HG02588 (cell line): ENCODE measurements at regions not wholly inside any gene's neighbourhood (a gene's known extent, or its start where the extent isn't known, plus 50 kb on each side); places are given as distances from the start of the nearest gene placed in this dataset.
"Not testable (repeated sequence)": the region's sequence is repeated elsewhere in the genome, so short reads cannot be mapped to it uniquely, and the experiment has no call there.

Experiments
- ATAC-seq: cut with Tn5 transposase; IDR thresholded peaks from one replicate; pipeline ENCODE4 v1.9.1; 2021; ENCODE audit warnings: mild to moderate bottlenecking, moderate library complexity; ENCODE audit not compliant: unreplicated experiment

DNA sequence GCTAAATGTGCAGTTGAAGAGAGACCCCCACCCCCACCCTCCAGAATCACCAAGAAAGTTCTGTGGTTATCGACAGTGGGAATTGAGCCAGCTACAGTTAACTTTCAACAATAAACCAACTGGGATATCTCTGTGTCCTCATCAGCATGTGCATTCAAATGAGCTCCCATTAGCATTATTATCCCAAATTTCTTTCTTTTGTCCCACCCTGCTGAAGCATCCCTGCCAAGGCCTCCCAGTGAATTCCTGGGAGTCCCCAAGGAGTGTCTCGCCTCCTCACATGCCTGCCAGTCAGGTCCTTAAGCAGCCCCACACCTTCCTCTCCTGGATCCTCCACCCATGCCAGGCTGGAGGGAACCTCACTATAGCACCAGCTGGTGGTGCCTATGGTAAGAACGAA lies 422.1 kb upstream of the HNRNPA3 start:
- ATAC-seq = no peak

DNA sequence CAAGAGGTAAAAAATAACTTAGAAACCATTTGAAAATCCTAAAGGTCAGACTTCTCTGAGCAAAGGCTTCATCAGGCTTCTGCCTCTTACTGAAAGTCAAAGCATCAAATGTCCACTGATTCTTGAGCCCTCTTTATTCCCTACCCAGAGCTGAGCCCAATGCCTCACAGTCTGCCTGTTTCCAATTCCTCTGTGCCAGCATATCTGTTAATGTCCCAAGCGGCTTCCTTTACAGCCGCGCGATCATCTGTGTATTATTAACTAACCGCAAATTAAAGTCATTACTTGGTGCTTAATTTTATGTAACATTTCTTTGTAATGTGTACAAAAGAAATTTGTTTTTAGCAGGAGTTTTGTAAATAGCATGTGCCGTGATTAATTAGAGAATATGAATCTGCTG lies 418.8 kb upstream of the HNRNPA3 start:
- ATAC-seq = no peak

DNA sequence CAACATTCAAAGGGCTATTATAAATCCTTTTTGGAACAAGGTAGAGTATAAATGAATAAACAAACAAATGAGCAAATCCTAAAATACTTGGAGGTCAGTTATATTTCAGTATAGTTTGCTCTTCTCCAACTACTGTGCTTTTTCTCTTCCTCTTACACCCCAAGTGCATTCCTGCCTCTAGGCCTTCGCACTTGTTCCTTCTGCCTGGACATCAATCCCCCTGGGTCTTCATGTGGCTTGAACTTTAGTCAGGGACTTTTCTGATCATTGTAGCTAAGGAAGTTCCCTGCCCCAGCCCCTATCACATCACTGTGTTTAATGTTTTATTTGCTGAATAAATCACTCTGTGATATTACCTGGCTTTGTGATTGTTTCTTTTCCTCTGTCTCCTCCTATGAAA lies 418.2 kb upstream of the HNRNPA3 start:
- no peak for ATAC-seq

DNA sequence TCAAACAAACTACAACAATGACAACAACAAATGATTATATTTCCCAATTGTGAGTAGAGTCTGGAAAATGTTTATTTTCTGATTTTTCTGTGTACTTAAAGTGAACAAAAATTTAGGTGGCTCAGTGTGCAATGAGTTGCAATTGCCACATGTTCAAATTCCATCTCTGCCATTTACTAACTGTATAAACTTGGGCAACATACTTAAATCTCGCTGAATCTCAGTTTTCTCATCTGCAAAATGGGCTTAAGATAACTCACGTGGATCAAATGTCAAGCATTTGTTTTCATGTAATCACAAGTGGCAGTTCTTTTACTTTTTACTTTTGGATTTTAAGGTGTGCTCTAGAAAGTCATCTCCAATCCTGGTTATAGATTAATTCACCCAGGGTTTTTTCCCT lies 416.8 kb upstream of the HNRNPA3 start:
- no peak for ATAC-seq

DNA sequence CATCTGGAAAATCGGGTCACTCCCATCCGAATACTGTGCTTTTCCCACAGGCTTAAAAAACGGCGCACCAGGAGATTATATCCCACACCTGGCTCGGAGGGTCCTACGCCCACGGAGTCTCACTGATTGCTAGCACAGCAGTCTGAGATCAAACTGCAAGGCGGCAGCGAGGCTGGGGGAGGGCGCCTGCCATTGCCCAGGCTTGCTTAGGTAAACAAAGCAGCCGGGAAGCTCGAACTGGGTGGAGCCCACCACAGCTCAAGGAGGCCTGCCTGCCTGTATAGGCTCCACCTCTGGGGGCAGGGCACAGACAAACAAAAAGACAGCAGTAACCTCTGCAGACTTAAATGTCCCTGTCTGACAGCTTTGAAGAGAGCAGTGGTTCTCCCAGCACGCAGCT lies 415.9 kb upstream of the HNRNPA3 start:
- ATAC-seq = not testable (repeated sequence)

DNA sequence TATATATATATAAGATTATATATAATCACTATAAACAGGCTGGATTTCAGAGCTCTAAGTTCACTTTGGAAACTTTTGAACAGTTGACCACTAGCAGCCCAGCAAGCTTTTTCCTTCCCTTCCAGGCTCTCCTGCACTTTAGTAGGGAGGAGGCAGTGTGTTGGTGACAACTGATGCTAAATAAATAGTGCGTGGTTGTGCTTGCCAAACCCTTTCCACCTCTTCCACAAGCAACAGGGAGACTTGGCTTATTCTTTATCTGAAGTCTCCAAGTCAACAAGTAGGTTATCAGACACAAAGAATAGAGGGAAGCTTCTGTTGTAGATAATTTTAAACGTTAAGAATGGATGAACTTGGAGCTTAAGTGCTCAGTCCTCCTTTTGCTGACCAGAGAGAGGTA lies 408.2 kb upstream of the HNRNPA3 start:
- no peak for ATAC-seq

DNA sequence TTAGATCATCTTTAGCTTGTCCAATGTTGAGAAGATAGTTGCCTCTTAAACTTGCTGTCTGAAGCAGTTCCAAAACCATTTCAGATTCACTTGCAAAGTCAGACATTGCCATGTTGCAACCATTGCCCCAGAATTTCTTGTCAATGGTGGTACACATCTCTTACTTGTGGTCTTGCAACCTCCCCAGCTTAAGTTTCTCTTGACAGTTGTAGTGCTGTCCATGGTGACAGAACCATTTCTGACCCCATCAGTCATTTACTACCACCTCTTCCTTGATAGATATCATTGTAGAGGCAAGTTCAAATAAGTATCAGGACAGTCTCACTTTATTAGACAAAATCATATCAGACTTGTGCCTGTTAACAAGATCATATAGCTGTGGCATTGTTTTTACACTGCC lies 407.2 kb upstream of the HNRNPA3 start:
- no peak for ATAC-seq

DNA sequence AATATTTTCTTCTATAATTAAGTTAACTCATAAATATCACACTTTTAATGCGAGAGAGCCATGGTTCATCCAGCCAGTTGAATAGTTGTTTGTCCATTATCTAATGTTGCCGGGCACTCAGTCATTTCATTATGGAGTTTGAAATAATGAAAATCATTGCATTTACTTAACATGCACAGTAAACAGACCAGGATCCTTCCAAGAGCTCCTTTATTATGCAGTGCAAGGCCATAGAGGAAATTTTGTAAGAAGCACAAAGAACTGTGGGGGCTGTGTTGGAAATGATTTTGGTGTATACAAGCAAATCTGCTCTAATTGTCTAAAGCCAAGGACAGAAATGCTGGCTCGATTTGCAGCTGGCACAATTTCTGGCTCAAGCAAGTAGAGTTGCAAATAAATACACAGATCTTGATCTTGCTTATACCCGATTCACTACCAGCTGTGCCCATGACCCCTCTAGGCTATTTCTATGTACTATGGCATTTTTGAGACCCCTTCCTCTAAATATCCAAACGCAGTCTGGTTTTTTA lies 400.3 kb upstream of the HNRNPA3 start:
- no peak for ATAC-seq

DNA sequence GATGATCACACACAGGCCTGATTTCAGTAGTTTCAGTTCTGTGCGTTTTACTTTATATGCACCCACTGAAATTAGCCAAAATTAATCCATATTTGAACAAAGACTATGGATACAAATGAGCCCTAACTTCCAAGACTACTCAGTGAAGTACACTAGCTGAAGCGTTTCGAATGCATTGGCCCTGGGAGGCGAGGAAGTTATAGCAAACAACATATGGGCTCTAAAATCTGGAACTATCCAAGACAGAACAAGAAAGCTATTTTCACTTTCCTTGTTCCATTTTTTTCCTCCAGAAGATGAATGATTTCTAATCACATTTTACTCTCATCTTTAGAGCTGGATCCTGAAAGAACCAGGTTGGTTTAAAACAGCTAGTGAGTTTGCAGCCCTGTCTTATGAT lies 399.4 kb upstream of the HNRNPA3 start:
- ATAC-seq = no peak

DNA sequence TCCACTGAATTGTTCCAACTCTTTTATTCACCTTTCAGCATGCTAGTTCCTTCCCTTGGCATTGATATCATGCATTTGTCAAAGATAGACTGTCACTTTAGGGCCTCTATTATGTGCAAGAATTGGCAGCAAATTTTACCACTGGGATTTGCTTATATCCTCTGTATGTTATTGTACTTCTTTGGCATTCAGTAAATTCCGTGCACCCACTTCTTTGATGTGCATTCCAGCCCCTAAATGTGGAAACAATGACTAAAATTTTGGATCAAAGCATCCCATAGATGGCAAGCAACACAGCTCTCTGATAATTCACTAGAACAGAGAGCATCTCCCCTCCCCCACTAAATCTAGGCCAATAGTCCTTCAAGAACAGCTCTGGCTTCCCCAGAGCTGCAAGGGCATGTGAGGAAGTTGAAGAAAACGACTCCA lies 399.0 kb upstream of the HNRNPA3 start:
- ATAC-seq = no peak

DNA sequence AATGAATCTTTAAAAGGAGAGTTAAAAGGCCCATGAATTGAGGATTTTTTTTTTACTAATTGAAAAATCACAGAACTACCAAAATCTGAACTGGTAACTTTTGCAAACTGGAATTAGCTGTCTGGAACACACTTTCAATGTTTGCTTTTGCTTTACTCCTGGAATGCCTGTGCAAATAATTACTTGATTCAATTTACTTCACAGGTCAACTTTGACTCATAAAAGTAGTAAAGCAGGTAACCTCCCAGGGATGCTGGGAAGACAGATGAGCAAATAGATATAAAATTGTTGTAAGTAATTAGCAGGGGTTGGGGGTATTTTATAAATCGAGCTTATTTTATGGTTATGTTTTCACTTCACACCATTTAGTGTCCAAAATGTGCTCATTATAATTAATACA lies 398.3 kb upstream of the HNRNPA3 start:
- no peak for ATAC-seq

DNA sequence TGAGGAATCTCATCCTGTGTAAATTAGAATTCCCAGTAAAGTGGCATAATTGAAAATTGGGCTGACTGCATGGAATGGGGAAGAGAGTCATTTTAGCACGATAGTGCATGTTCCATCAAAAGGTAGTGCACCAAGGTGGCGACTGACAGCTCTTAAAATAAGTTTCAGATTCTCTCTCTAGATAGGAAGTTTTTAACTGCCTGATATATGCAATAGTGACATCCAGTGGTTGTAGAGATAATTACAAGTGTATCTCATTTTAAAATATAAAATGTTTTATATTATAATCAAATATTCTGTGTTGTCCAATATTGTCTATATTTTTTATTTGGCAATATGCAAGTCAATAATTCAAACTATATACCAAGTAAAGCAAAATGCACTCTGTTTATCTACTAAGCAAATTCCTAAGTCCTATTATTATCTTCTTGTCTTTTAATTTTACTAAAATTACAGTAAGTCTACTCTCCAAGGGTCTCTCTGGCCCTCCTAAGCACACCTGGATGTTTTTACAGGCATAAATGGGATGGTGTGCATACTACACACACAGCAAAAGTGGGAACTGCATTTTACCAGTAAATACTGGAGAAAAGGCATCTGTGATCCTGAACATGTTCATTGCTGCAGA lies 397.7 kb upstream of the HNRNPA3 start:
- no peak for ATAC-seq

DNA sequence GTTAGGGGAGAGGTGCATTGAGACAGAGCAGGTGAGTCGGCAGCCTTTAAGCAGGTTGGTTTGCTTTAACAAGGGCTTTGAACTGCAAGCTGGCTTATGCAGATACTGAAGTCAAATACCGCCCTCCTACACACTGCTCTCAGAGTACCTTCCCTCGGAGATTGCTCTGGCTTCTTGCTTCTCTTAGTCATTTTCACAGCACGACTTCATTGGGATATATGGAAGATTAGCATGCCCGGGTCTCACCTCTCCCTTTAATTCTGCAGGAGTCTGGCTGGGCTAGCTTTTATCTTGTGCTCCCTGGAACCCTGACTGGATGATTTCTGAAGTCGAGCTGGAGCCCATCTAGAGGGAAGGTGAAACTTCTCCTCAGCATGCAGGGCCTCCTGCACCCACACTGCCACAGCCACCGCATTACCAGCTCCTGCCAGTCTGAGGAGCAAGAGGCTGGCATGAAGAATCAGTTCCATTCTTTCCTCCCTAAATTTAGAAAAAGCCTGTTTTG lies 395.5 kb upstream of the HNRNPA3 start:
- ATAC-seq = no peak

DNA sequence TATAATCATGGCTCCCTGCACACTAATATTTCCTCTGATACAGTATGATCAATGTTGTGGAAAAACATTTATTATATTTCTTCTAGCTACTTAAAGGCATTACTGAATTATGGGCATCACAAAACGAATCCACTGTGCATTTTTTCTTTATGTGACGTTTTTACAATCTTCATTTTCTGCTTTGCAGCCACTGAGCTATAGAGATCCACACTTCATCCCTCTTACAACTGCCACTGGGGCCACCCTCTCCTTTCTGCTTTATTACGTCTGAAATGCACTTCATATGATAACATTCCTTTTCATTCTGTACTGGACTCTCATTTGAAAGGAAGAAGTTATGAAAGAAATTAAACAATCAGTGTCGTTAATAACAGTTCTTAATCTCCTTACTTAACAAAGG lies 394.5 kb upstream of the HNRNPA3 start:
- ATAC-seq = no peak

DNA sequence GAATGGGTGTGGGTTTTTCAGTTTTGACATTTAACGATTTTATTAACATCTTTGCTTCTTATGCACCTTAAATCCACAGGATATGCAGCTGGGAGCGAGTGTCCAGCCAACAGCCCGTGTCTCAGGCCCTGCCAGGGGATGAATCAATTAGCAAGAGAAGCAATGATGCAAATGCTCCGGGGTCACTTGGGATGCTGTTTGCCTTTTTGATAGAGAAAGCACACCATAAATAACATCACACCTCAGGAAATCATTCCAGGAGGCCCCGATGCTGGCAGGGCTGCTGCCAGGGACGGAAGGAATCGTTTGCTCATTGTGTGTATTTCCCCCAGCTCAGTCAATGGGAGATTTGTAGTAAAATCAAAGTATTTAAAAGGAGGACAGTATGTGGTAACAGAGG lies 394.0 kb upstream of the HNRNPA3 start:
- no peak for ATAC-seq

DNA sequence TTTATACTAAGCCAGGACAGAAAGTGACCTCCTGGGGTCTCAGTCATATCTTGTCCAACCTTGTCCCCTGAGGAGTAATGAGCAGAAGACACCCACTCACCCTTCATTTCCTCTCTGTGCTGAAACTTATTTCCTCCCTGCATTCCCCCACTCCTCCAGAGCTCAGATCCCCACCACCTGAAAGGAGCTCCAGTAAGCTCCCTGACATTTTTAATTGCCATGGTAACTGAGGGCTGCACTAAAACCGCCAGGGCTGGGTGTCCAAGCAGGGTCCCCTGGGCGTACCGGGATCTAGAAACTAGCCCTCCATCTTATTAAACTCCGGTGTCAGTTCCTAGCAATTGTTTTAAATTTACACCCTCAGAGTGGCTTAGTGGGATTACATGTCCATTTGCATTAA lies 393.3 kb upstream of the HNRNPA3 start:
- ATAC-seq = no peak

DNA sequence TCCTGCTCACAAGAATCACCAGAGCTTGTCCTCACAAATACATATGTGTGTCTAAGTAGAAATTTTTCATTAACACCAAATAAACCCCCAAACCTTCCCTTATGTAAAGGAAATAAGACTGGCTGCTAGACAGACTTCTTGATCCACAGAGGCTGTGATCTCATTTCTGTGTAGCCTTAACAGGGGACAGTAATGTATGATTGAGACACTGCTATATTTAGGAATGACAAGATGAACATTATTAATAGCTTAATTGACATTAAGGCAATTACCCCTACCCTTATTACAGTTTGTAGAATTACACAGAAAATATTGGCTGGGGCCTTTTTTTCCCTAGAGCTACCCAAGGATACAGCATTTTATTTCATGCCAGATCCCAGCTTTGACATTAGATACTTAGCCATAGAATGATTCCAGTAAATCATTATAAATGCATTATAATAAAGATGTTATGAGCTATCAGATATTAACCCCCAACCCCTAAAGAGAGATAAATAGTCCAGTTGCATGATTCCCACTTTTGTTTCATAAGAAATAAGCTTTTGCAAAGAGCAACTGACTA lies 392.1 kb upstream of the HNRNPA3 start:
- ATAC-seq = no peak

DNA sequence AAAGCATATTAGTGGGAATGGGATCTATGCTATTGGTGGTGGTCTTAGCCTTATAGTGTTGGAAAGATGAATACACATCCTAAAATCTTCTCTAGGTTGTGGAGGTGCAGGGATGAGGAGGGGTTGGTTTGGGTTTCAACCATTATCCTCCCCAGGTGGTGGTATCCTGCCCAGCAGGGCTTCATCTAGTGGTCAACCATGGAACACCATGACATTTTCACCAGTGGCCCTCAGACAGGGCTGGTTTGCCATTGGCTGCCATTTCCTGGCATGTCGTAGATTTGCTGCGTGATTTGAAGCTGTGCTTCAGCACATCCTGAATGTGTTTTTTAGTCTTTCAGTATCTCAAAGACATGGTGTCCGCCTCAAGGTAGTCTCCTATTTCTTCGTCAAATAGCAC lies 391.2 kb upstream of the HNRNPA3 start:
- ATAC-seq = no peak

DNA sequence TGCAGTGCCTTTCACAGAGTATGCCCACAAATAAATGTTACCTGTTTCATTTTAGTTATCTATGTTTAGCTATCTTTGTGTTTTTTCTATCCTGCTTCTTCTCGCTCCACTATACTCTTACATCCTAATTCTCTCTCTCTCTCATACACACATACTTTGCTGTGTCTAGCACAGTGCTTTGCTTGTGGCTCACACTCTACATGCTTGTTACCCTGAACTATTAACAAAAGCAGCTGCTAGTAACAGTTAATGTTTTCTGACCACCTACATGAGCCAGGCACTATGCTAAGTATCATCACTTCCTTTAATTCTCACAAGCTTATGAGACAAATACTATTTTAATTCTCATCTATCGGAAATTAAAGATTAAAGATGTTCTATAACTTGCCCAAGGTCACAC lies 390.5 kb upstream of the HNRNPA3 start:
- ATAC-seq = no peak

DNA sequence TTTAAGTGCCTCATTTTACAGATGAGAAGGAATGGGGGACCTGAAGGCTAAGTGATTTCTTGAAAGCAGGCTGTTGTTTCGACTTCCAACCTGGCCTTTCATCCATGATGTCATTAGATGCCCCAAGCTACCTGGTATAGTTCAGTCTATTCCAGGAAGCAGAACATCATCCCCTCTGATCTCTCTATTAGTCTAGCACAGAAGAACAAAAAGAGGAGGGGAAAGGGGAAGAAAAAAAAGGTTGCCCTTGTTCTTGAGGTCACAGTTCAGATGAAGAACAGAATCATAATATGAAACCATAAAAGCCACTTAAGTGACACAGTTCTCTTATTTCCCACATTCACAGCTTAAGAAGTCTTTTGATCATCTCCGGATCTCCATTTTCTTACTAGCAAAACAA lies 386.2 kb upstream of the HNRNPA3 start:
- no peak for ATAC-seq

DNA sequence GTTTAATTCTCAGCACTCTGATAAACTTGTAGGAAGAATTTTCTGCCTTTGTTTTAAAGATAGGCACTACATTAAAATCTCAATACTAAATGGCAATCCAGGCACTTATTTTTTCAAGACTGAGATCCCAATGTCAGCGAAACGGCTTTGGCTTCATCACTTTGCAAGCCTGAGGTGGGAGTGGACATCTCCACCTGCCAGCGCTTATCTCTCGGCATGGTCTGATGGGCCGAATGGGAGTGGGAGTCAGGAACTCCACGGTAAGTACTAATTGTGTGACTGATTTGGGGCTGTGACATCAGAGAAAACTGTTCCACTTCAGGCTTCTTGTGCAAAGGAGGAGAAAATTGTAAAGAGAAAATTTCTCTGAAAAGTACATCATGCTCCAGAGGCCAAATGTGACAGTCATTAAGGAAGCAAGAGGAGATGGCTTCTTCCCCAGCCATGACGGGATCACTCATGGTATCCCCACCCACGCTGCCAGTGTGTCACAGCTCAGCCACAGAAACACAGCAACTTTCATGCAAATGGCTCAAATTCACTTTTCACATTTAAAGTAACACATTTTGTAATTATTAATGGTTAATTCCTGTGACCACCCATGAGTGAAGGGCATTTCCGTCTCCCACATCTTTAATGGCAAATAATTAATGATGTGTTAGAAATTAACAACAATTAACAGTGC lies 385.5 kb upstream of the HNRNPA3 start:
- no peak for ATAC-seq

DNA sequence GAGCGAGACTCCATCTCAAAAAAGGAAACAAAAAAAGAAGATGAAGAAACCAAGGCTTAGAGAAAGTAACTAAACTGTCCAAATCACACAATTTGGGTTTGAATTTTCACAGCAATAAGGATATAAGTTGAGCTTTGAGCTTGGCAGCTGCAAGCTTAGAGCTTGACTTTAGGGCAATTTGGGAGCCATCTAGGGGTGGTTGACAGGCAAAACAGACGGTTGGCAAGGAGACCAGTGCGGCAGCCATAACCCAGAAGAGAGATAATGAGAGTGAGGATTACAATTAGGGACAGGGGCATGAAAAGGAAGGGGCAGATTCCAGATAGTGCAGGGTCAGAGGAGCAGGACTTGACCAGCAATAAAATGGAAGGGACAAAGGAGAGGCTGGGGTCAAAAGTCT lies 382.2 kb upstream of the HNRNPA3 start:
- no peak for ATAC-seq
